Superior temporal gyrus (tissue), 1 donor: ENCODE measurements at regions not wholly inside any gene's neighbourhood (a gene's known extent, or its start where the extent isn't known, plus 50 kb on each side); places are given as distances from the start of the nearest gene placed in this dataset.
A peak's percentile ranks its signal among the peaks of the same experiment; 100 is the strongest.
"Not testable (repeated sequence)": the region's sequence is repeated elsewhere in the genome, so short reads cannot be mapped to it uniquely, and the experiment has no call there.

Experiments used
- DNase-seq: peaks from one replicate; pipeline ENCODE4 v3.0.0-alpha.2; 2016; ENCODE audit errors: extremely low spot score

- DNase-seq = no peak
These were observed 462.2 kb downstream of the PLOD2 start for GRCh38 chr3:145698749-145699148.

- DNase-seq = no peak
These were observed 457.0 kb downstream of the PLOD2 start for GRCh38 chr3:145704020-145704419.

GRCh38 chr3:145709779-145710178, 451.2 kb downstream of the PLOD2 start:
- DNase-seq = not testable (repeated sequence)

GRCh38 chr3:145716519-145716918, 444.5 kb downstream of the PLOD2 start:
- DNase-seq = no peak

- no peak for DNase-seq
These were observed 441.9 kb downstream of the PLOD2 start for GRCh38 chr3:145719114-145719513.

- DNase-seq = no peak
These were observed 439.6 kb downstream of the PLOD2 start for GRCh38 chr3:145721273-145721805.

GRCh38 chr3:145721815-145722214, 439.2 kb downstream of the PLOD2 start:
- no peak for DNase-seq

- no peak for DNase-seq
These were observed 433.5 kb downstream of the PLOD2 start for GRCh38 chr3:145727476-145727875.

- DNase-seq = no peak
These were observed 425.4 kb downstream of the PLOD2 start for GRCh38 chr3:145735631-145736030.

- DNase-seq = no peak
These were observed 423.0 kb downstream of the PLOD2 start for GRCh38 chr3:145737952-145738351.

GRCh38 chr3:145739926-145740325, 421.1 kb downstream of the PLOD2 start:
- DNase-seq = no peak

GRCh38 chr3:145750657-145751056, 410.3 kb downstream of the PLOD2 start:
- no peak for DNase-seq

- no peak for DNase-seq
These were observed 408.4 kb downstream of the PLOD2 start for GRCh38 chr3:145752576-145752975.

- DNase-seq = no peak
These were observed 406.2 kb downstream of the PLOD2 start for GRCh38 chr3:145754605-145755289.

GRCh38 chr3:145760036-145760435, 400.9 kb downstream of the PLOD2 start:
- no peak for DNase-seq

GRCh38 chr3:145767909-145768308, 393.1 kb downstream of the PLOD2 start:
- peak; percentile 50 for DNase-seq

- peak; percentile 75 for DNase-seq
These were observed 384.1 kb downstream of the PLOD2 start for GRCh38 chr3:145776782-145777408.

GRCh38 chr3:145780301-145780700, 380.7 kb downstream of the PLOD2 start:
- DNase-seq = no peak

- DNase-seq = no peak
These were observed 375.3 kb downstream of the PLOD2 start for GRCh38 chr3:145785668-145786067.

GRCh38 chr3:145798007-145798406, 363.0 kb downstream of the PLOD2 start:
- DNase-seq = no peak

- DNase-seq = no peak
These were observed 362.1 kb downstream of the PLOD2 start for GRCh38 chr3:145798696-145799537.

- no peak for DNase-seq
These were observed 359.3 kb downstream of the PLOD2 start for GRCh38 chr3:145801696-145802095.
